ENCODE measurements at regions not wholly inside any gene's neighbourhood (a gene's known extent, or its start where the extent isn't known, plus 50 kb on each side); places are given as distances from the start of the nearest gene placed in this dataset.

GRCh38 chr10:43965918-43966570, 317.4 kb upstream of the ZNF32 start:
- H3K36me3 Mint-ChIP-seq (ENCODE audit: low read depth) = no peaks in the 10 kb centered on the region
- TF ChIP-seq CTCF (IDR thresholded peaks at IDR 0.05) = no peak
- no peak overlapping the region for H3K4me3 ChIP-seq (ENCODE audit: low read length)
- ChIA-PET CTCF (no interaction called here), POLR2A (no interaction called here)
- H3K4me1 ChIP-seq (ENCODE audit: insufficient read depth, low read length) = no peaks in the 10 kb centered on the region
- H3K9me3 Mint-ChIP-seq = no peaks in the 10 kb centered on the region
- no peaks in the 10 kb centered on the region for H3K36me3 ChIP-seq (ENCODE audit: insufficient read depth, low read length)
- intact Hi-C loops (cut with DNase I, micrococcal nuclease) = no loop called here
- H3K9me3 ChIP-seq (ENCODE audit: control insufficient read depth in 1 of 2, insufficient read depth in 1 of 2, low read length in 2 of 2) = no peaks in the 10 kb centered on the region
- H3K27ac Mint-ChIP-seq = no peak overlapping the region
- ATAC-seq (ENCODE audit: poor library complexity) = no peak
- H3K27ac ChIP-seq (ENCODE audit: low read depth in 1 of 2, low read length in 2 of 2) = no peak overlapping the region
- no peak overlapping the region for H3K4me3 Mint-ChIP-seq
- DNase-seq = no peak
- H3K27me3 Mint-ChIP-seq = peaks cover 8% of the 10 kb centered on the region
- no peaks in the 10 kb centered on the region for H3K4me1 Mint-ChIP-seq (ENCODE audit: low read depth)
- H3K27me3 ChIP-seq (ENCODE audit: control insufficient read depth in 1 of 2, insufficient read depth in 2 of 2, low read length in 2 of 2) = no peaks in the 10 kb centered on the region

- no peaks in the 10 kb centered on the region for H3K36me3 Mint-ChIP-seq (ENCODE audit: low read depth)
- H3K4me1 Mint-ChIP-seq (ENCODE audit: low read depth) = no peaks in the 10 kb centered on the region
- H3K36me3 ChIP-seq (ENCODE audit: insufficient read depth, low read length) = no peaks in the 10 kb centered on the region
- intact Hi-C loops (cut with DNase I, micrococcal nuclease) = no loop called here
- no peak overlapping the region for H3K27ac ChIP-seq (ENCODE audit: low read depth in 1 of 2, low read length in 2 of 2)
- H3K27me3 Mint-ChIP-seq = peaks cover 8% of the 10 kb centered on the region
- H3K4me1 ChIP-seq (ENCODE audit: insufficient read depth, low read length) = no peaks in the 10 kb centered on the region
- no peaks in the 10 kb centered on the region for H3K27me3 ChIP-seq (ENCODE audit: control insufficient read depth in 1 of 2, insufficient read depth in 2 of 2, low read length in 2 of 2)
- no peaks in the 10 kb centered on the region for H3K9me3 ChIP-seq (ENCODE audit: control insufficient read depth in 1 of 2, insufficient read depth in 1 of 2, low read length in 2 of 2)
- H3K9me3 Mint-ChIP-seq = no peaks in the 10 kb centered on the region
- H3K4me3 ChIP-seq (ENCODE audit: low read length) = no peak overlapping the region
- CTCF ChIA-PET = no interaction called here
- DNase-seq (no peak), ATAC-seq (ENCODE audit: poor library complexity) (no peak)
- H3K4me3 Mint-ChIP-seq = no peak overlapping the region
- no peak overlapping the region for H3K27ac Mint-ChIP-seq
- POLR2A ChIA-PET = no interaction called here
- no peak for TF ChIP-seq CTCF (IDR thresholded peaks at IDR 0.05)
These were observed 316.6 kb upstream of the ZNF32 start for GRCh38 chr10:43965033-43965917.

- no peak overlapping the region for H3K4me3 ChIP-seq (ENCODE audit: low read length)
- no peak for TF ChIP-seq CTCF (IDR thresholded peaks at IDR 0.05)
- Mint-ChIP-seq H3K27ac (no peak overlapping the region), H3K27me3 (peaks cover 8% of the 10 kb centered on the region), H3K4me1 (ENCODE audit: low read depth) (no peaks in the 10 kb centered on the region), H3K9me3 (no peaks in the 10 kb centered on the region), H3K4me3 (no peak overlapping the region), H3K36me3 (ENCODE audit: low read depth) (no peaks in the 10 kb centered on the region)
- intact Hi-C loops (cut with DNase I, micrococcal nuclease) = no loop called here
- H3K9me3 ChIP-seq (ENCODE audit: control insufficient read depth in 1 of 2, insufficient read depth in 1 of 2, low read length in 2 of 2) = no peaks in the 10 kb centered on the region
- CTCF ChIA-PET = no interaction called here
- no peak for ATAC-seq (ENCODE audit: poor library complexity)
- no peaks in the 10 kb centered on the region for H3K27me3 ChIP-seq (ENCODE audit: control insufficient read depth in 1 of 2, insufficient read depth in 2 of 2, low read length in 2 of 2)
- POLR2A ChIA-PET = no interaction called here
- H3K27ac ChIP-seq (ENCODE audit: low read depth in 1 of 2, low read length in 2 of 2) = no peak overlapping the region
- DNase-seq = no peak
- no peaks in the 10 kb centered on the region for H3K36me3 ChIP-seq (ENCODE audit: insufficient read depth, low read length)
- no peaks in the 10 kb centered on the region for H3K4me1 ChIP-seq (ENCODE audit: insufficient read depth, low read length)
These were observed 315.8 kb upstream of the ZNF32 start for GRCh38 chr10:43964486-43964885.

Data from CD4-positive, alpha-beta T cell (primary cell).